HG03039 (cell line): ENCODE measurements at regions not wholly inside any gene's neighbourhood (a gene's known extent, or its start where the extent isn't known, plus 50 kb on each side); places are given as distances from the start of the nearest gene placed in this dataset.

Experiments used
- ATAC-seq: cut with Tn5 transposase; IDR thresholded peaks from one replicate; pipeline ENCODE4 v1.9.1; 2021; ENCODE audit warnings: mild to moderate bottlenecking, moderate library complexity; ENCODE audit not compliant: unreplicated experiment

GRCh38 chr12:43054085-43054484 is 464.5 kb upstream of the PRICKLE1 start:
- no peak for ATAC-seq

- ATAC-seq, result no peak
These were observed 462.9 kb upstream of the PRICKLE1 start for GRCh38 chr12:43052441-43052840.

- no peak for ATAC-seq
These were observed 454.7 kb upstream of the PRICKLE1 start for GRCh38 chr12:43044241-43044640.

GRCh38 chr12:43038991-43039390 is 449.4 kb upstream of the PRICKLE1 start:
- no peak for ATAC-seq

- no peak for ATAC-seq
These were observed 440.4 kb upstream of the PRICKLE1 start for GRCh38 chr12:43029971-43030370.

GRCh38 chr12:43028826-43029225 is 439.3 kb upstream of the PRICKLE1 start:
- no peak for ATAC-seq

- ATAC-seq, result no peak
These were observed 433.3 kb upstream of the PRICKLE1 start for GRCh38 chr12:43022838-43023237.

- ATAC-seq, result no peak
These were observed 425.7 kb upstream of the PRICKLE1 start for GRCh38 chr12:43015090-43015737.

GRCh38 chr12:43011383-43011926 is 421.9 kb upstream of the PRICKLE1 start:
- peak; percentile 77 for ATAC-seq

- ATAC-seq, result no peak
These were observed 420.3 kb upstream of the PRICKLE1 start for GRCh38 chr12:43009846-43010240.

- no peak for ATAC-seq
These were observed 419.7 kb upstream of the PRICKLE1 start for GRCh38 chr12:43008953-43009845.

- ATAC-seq, result no peak
These were observed 415.4 kb upstream of the PRICKLE1 start for GRCh38 chr12:43004908-43005307.

GRCh38 chr12:43004141-43004540 is 414.6 kb upstream of the PRICKLE1 start:
- no peak for ATAC-seq

- ATAC-seq, result no peak
These were observed 407.4 kb upstream of the PRICKLE1 start for GRCh38 chr12:42996869-42997431.

- ATAC-seq, result no peak
These were observed 403.3 kb upstream of the PRICKLE1 start for GRCh38 chr12:42992826-42993225.

- ATAC-seq, result no peak
These were observed 400.8 kb upstream of the PRICKLE1 start for GRCh38 chr12:42990387-42990786.

- no peak for ATAC-seq
These were observed 397.7 kb upstream of the PRICKLE1 start for GRCh38 chr12:42987216-42987650.

- ATAC-seq, result no peak
These were observed 396.0 kb upstream of the PRICKLE1 start for GRCh38 chr12:42985506-42985905.

GRCh38 chr12:42982828-42983227 is 393.3 kb upstream of the PRICKLE1 start:
- ATAC-seq, result no peak

GRCh38 chr12:42981379-42981778 is 391.8 kb upstream of the PRICKLE1 start:
- ATAC-seq, result no peak

GRCh38 chr12:42980441-42980840 is 390.9 kb upstream of the PRICKLE1 start:
- no peak for ATAC-seq

- no peak for ATAC-seq
These were observed 390.2 kb upstream of the PRICKLE1 start for GRCh38 chr12:42979746-42980145.
